GM03348 (cell line): ENCODE measurements at regions not wholly inside any gene's neighbourhood (a gene's known extent, or its start where the extent isn't known, plus 50 kb on each side); places are given as distances from the start of the nearest gene placed in this dataset.
"Not testable (repeated sequence)": the region's sequence is repeated elsewhere in the genome, so short reads cannot be mapped to it uniquely, and the experiment has no call there.

Experiments
- DNase-seq: peaks from one replicate; pipeline ENCODE4 v3.0.0; 2012; ENCODE audit warnings: low spot score

DNA sequence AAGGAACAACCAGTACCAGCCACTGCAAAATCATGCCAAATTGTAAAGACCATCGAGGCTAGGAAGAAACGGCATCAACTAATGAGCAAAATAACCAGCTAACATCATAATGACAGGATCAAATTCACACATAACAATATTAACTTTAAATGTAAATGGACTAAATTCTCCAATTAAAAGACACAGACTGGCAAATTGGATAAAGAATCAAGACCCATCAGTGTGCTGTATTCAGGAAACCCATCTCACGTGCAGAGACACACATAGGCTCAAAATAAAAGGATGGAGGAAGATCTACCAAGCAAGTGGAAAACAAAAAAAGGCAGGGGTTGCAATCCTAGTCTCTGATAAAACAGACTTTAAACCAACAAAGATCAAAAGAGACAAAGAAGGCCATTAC, 97.6 kb downstream of the GPX5 start:
- DNase-seq: not testable (repeated sequence)

DNA sequence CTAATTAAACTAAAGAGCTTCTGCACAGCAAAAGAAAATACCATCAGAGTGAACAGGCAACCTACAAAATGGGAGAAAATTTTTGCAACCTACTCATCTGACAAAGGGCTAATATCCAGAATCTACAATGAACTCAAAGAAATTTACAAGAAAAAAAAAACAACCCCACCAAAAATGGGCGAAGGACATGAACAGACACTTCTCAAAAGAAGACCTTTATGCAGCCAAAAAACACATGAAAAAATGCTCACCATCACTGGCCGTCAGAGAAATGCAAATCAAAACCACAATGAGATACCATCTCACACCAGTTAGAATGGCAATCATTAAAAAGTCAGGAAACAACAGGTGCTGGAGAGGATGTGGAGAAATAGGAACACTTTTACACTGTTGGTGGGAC, 100.7 kb downstream of the GPX5 start:
- DNase-seq: not testable (repeated sequence)

DNA sequence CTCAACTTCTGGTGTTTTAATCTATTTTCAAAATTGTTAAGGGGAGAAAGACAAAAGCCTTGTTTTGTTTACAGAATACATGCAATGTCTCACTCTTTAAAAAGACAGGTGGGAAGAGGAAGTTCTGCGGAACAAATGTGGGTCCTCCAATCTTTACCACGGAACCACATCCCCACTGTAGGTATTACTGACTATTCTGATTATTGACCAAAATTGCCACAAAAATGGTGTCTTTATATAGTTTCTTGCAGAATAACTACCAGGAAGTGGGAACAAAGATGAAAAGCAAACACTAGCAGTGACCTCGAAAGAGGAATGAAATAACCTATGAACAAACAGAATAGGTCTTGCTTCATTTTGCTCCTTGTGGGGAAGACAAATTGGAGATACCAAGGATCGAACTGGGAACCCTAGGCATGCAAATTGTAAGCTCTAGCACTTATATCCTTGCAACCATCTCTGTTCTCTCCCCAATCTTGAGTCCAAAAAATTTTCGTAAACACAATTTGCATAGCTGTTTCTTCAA, 106.7 kb downstream of the GPX5 start:
- no peak for DNase-seq

DNA sequence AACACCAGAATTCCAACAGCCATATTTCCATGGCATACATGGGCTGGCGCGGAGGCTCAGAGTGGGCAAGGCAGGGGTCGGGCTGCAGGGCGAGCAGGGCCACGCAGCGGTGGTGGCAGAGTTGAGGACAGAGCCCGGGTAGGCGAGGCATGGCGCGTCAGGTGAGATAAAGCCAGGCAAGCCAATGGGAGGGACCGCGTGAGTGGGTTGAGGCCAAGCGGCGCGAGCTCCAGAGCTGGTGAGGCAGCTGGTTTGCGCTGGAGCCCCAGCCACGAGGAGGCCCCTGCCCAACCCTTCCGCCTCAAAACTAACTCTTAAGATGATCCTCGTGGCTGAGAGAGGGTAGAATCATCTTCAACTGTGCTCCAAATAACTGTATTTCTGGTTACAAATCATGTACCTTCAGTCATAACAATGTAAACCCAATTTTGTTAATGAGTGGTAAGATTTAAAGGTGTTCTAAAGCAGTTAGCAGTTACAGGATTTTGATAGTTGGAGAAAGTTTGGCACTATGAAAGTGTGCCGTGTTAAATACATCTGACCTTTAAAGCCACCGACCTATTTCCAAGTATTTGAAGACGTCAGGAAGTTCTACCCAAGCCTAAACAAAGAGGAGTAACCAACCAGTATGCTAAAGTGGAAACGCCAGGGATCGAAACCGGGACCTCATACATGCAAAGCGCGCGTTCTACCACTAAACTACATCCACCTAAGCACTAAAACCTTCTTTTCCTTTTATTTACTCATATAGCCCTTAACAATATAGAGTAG, 107.9 kb downstream of the GPX5 start:
- no peak for DNase-seq

DNA sequence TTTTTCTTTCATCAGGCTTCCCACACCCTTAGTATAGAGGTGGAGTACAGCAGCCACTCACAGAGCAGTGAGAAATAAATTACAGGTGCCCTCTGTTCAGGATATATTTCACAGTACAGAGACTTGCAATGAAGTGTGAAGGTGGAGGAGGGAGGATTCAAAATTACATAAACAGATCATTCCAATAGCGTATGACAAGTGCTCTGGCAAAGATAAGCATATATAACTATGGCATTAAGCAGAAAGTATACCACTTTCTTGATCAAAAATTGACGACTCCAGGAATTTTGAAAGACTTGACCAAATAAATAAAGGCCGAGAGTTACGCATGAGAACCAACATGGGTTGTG, 108.7 kb downstream of the GPX5 start:
- DNase-seq: no peak

DNA sequence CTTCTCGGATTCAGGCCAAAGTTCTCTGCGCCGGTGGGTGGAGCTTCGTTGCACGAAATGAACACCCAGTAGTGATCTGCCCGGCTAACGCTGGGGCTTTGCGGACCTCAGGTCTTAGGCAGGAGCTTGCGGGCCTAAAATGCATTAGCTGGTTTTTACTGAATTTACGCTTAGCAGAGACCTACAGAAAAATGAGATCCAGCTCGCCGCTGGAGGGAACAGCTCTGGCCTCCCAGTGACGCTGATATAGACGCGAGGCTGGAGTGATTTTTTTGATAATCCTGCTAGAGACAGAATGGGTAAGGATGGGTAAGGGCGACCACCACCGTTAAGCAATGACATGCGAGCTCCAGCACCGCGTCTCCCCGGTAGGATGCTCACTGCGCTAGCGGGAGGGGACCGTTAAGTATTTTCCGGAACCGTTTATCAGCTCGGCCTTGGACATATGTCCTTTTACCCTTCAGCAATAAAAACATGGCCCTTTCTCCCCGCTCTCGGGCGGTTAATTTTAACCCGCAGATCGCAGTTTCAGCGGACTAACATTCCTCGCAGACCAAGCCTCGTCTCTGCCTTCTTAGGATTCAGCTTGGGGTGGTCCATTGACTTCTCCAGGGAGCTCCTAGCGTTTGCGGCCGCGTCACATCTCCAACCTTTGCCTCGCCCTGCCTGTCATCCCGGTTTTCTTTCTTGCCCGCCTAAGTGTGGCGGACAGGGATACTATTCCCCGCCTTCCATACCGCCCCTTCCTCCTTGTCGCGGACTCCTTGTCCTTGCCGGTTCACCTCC, 109.3 kb downstream of the GPX5 start:
- DNase-seq: peak; percentile 13

DNA sequence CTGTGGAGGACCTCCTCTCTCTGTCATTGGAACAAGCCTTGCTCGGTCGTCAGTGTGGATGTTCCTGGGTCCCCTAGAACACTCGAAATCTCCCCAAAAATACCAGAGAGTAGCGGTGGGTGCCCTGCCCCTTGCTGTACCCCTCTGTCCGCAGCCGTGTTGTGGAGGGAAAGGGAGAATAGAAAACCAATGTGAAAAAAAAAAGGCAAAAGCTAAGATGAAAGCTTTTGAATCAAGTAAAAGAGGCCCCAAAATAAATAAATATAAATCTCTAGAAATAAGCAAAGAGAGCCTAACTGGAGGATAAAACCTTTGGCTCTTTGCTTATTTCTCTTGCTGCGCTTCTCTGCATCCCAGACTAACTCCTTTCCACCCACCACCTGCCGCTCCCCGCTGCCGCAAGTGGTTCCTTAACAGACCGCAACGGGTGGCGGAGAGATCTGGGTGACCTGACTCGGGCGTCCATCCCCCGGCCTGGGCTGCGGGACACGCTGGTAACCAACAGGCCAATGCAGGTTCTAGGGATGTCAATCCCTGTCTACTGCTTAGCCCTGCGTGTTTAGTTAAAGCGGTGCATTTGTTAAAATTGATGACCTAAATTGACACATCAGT, 110.0 kb downstream of the GPX5 start:
- DNase-seq: no peak

DNA sequence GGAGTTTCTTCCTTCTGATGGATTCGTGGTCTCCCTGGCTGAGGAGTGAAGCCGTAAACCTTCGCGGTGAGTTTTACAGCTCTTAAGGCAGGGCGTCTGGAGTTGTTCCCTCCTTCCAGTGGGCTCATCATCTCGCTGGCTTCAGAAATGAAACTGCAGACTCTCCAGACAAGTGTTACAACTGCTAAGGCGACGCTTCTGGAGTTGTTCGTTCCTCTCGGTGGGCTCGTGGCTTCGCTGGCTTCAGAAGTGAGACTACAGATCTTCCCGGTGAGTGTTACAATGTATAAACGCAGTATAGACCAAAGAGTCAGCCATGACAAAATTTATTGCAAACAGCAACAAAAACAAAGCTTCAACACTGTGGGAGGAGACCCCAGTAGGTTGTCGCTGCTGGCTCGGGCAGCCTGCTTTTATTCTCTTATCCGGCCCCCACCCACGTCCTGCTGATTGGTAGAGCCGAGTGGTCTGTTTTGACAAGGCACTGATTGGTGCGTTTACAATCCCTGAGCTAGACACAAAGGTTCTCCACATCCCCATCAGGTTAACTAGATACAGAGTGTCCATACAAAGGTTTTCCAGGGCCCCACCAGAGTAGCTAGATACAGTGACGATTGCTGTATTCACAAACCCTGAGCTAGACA, 113.2 kb downstream of the GPX5 start:
- no peak for DNase-seq

DNA sequence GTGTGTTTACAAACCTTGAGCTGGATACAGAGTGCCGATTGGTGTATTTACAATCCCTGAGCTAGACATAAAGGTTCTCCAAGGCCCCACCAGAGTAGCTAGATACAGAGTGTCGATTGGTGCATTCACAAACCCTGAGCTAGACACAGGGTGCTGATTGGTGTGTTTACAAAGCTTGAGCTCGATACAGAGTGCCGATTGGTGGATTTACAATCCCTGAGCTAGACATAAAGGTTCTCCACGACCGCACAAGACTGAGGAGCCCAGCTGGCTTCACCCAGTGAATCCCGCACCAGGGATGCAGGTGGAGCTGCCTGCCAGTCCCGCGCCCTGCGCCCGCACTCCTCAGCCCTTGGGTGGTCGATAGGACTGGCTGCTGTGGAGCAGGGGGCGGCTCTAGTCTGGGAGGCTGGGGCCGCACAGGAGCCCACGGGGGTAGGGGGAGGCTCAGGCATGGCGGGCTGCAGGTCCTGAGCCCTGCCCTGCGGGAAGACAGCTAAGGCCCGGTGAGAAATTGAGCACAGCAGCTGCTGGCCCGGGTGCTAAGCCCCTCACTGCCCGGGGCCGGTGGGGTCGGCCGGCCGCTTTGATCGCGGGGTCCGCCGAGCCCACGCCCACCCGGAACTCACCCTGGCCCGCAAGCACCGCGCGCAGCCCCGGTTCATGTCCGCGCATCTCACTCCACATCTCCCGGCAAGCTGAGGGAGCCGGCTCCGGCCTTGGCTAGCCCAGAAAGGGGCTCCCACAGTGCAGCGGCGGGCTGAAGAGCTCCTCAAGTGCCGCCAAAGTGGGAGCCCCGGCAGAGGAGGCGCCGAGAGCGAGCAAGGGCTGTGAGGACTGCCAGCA, 114.0 kb downstream of the GPX5 start:
- DNase-seq: not testable (repeated sequence)

DNA sequence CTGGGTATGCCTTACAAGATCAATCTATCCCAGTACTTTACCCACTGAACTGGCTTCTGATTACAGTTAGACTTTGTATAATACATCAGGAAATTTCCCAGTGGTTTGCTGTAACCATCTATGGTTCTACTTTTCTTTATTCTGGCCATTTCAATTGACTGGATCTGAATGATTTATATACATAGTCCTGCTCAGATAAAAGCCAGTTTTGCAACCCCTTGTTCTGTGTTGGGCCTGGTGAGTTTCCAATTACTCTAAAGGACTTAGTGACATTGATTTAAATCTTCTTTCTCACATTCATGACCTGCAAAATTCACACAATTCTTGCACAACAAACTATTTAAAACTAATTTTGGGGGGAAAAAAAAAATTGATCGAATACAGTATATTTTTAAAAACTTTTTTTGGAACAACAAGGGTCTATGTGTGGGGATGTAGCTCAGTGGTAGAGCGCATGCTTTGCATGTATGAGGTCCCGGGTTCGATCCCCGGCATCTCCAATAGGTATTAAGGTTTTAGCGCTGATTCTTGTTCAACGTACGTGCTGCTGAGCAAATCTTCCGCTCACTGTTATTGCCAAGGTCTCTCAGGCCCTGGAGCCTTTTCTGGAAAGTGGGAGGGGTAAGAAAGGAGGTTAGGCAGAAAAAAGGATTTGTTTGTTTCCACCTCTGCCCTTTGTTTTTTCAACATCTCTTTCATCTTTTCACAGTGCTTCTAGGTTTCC, 117.5 kb downstream of the GPX5 start:
- DNase-seq: peak; percentile 35

DNA sequence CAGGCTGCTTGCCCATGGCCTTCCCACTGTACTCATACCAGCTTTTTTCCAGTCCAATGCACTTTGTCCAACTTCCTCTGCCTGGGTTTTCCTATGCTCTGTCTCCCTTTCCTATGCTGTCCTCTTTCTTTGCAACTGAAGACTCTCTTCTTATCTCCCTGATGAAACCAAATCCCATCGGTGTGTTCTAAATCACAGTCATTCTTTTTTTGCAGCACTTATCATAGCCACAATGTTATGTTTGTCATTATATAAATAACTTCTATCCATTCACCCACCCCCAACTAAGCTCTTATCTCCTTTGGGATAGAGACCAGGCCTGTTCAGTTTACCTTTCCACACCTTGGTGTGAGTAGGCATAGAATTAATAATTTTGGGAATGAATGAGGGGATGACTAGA, 121.0 kb downstream of the GPX5 start:
- no peak for DNase-seq

DNA sequence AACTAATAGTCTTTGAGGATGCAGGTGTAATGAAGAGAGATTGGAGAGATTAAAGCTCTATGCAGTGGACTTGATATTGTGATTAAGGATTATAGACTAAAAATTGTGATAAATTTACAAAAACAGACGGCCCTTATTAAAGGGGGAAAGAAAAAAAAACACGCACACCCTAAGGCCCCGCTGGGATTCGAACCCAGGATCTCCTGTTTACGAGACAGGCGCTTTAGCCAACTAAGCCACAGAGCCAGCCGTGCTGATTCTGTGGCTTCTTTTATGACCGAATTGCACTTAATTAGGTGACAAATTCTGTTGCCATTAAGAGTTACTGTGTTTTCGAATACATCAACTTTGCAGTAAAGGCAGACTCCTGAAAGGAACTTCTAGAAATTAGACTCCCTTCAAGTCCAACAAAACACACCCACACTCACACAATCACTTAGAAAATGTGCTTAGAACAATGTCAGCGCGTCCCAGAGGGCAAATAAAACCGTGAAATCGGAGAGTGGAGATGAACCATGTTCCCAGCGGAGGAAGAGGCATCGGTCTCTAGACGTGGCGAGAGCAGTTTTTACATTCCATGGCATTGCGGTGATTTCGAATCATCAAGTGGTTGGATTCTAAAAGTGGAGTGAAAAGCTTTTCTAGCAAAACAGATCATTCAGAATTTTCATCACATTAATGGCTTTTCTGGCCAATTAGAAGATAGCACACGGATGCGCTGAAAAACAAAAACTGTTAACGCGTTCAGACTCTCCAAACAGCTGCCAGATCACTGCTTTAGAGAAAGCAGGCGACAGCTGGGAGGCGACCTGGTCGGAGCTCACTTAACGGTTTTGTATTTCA, 122.6 kb downstream of the GPX5 start:
- peak; percentile 59 for DNase-seq

DNA sequence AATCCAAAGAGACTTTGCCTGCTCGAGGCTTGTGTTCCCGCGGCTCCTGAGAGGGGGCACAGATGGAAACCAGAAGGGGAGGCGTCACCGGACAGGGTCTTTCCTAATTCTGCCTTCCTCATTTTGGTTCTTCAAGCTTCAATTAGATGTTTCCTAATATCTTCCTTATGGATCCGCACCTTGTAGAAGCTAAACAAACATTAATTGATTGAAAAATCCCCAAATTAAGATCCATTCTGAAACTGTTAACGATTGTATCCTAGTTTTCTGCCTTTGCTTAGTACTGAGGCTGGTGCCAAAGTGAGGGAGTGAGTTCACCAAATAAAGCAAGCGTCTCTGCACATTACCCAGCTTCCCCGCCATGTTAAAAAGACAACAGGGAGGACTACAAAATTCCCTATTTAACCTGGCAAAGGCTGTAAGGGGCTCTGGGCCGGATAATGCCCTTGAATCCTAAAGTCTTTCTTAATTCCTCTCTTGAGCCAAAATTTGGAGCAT, 123.2 kb downstream of the GPX5 start:
- peak; percentile 36 for DNase-seq

DNA sequence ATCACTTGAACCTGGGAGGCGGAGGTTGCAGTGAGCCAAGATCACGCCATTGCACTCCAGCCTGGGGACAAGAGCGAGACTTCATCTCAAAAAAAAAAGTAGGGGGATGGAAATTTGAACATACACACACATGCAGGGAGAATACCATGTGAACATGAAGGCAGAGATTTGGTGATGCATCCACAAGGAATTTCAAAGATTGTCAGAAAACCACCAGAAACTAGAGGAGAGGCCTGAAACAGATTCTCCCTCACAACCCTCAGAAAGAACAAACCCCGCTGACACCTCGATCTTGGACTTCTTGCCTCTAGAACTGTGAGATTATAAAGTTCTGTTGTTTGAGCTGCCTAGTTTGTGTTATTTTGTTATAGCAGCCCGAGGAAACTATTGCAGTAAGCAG, 125.5 kb downstream of the GPX5 start:
- no peak for DNase-seq

DNA sequence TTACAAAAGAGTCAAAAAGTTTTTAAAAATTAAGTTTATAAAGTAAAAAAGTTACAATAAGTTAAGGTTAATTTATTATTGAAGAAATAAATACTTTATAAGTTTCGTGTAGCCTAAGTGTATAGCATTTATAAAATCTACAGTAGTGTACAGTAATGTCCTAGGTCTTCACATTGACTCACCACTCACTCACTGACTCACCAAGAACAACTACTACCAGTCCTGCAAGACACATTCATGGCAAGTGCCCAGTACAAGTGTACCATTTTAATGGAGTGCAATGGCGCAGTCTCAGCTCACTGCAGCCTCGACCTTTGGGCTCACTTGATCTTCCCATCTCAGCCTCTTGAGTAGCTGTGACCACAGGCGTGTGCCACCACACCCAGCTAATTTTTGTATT, 128.2 kb downstream of the GPX5 start:
- no peak for DNase-seq

DNA sequence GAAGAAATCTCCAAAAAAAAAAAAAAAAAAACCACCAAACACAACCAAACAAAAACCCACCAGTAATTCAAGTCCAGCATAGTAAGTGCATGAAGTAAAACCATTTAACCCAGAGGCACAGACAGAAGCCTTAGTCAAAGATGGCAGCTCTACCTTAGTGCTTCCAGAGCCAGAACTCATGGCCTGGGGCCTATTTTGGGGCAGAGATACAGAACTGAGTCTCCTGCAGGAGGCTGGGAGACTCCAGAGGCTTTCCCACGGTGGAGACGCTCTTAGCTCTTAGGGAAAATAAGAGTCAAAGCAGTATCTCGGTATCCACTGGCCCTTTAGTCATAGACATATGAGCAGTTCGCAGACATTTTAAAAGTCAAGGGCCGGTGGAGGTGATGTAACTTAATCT, 129.5 kb downstream of the GPX5 start:
- DNase-seq: no peak

DNA sequence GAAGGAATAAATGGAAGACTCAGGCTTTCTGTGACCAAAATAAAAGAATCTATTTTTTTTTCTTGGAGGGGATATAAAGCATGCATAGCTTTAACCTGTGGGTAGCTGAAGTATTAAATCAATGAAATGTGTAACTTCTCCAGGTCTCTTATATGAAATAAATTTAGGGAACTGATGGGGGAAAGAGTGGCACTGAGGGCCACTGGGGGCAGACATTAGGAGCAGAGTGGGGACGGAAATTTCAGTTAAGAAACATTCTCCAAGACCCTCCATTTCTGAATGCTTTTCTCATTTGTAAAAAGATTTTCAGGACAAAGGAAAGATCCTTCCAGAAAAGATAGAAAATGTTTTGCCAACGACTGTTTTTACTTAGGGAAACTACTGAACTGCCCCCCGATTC, 131.0 kb downstream of the GPX5 start:
- DNase-seq: no peak

DNA sequence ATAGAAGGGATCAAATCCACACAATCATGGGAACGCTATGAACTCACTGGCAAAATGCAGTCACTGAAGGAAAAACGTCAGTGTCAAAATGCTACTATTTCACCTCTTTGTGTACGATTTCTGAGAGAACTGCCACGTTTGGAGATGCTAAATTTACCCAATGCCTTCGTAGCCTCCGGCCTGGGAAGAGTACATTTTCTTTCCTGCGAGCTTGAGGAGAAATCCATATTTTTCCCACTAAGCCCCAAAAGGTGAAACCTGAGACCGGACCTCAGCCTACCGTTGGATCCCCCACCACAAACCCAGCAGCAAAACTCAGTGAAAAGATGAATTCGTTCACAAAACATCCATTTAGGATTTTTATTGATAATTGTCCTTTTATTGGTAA, 131.7 kb downstream of the GPX5 start:
- DNase-seq: no peak

DNA sequence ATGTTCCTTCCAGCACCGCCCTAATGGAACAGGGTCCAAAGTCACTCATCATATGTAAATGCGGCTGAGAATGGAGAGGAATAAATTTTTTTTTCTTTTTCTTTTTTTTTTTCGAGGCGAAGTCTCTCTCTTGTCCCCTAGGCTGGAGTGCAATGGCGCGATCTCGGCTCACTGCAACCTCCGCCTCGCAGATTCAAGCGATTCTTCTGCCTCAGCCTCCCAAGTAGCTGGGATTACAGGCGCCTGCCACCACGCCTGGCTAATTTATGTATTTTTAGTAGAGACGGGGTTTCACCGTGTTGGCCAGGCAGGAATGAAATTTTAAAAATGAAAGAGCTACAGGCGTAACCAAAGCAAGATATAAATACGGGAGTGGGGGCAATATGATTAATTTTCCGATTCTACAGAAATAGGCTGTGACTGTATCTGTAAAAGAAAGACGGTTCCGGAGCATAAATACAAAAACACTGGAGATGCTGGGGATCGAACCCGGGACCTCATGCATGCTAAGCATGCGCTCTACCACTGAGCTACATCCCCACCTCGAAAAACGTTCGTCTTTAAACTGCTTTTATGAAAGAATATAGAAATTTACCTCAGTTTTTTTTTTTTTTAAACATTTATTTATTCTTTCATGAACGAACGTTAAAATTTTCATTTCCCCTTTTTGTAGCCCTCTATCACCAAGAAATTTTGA, 132.2 kb downstream of the GPX5 start:
- peak; percentile 83 for DNase-seq
